DND-41 (cell line): ENCODE measurements at regions not wholly inside any gene's neighbourhood (a gene's known extent, or its start where the extent isn't known, plus 50 kb on each side); places are given as distances from the start of the nearest gene placed in this dataset.

Source experiments
- ATAC-seq: fragments of 200-7000 bp; cut with Tn5 transposase; 3 replicates; pipeline ENCODE4 v1.9.1; 2021; ENCODE audit warnings: low read depth; ENCODE audit not compliant: insufficient read depth
- DNase-seq: peaks from one replicate; pipeline ENCODE4 v3.0.0-alpha.2; 2020
- H2AFZ ChIP-seq: 2 replicates; pipeline ENCODE4 v1.6.0; 2012; ENCODE audit warnings: low read depth, low read length
- H3K27ac ChIP-seq: 2 replicates; pipeline ENCODE4 v1.5.1; 2012; ENCODE audit warnings: low read length, inconsistent platforms
- H3K27me3 ChIP-seq: fragments of 200-600 bp; sonication (generic); 2 replicates; pipeline ENCODE4 v1.6.0; 2012; ENCODE audit warnings: low read length, mild to moderate bottlenecking, inconsistent platforms; ENCODE audit not compliant: insufficient read depth, poor library complexity
- H3K36me3 ChIP-seq: 2 replicates; pipeline ENCODE4 v1.5.1; 2012; ENCODE audit warnings: low read length, inconsistent platforms; ENCODE audit not compliant: insufficient read depth
- H3K4me1 ChIP-seq: 2 replicates; pipeline ENCODE4 v1.5.1; 2012; ENCODE audit warnings: mild to moderate bottlenecking, low read length; ENCODE audit not compliant: insufficient read depth
- H3K4me2 ChIP-seq: 2 replicates; pipeline ENCODE4 v1.6.0; 2012; ENCODE audit warnings: mild to moderate bottlenecking, moderate library complexity, low read length, inconsistent platforms; ENCODE audit not compliant: insufficient read depth
- H3K4me3 ChIP-seq, 2 experiments: fragments of 200-600 bp in 1 of 2; shearing (Covaris generic) in 1 of 2; 2 replicates each; pipeline ENCODE4 v1.5.1; 2012 to 2016; ENCODE audit warnings: inconsistent platforms in 2 of 2, low read length in 2 of 2, mild to moderate bottlenecking in 2 of 2, low read depth in 1 of 2, moderate library complexity in 1 of 2
- H3K79me2 ChIP-seq: 2 replicates; pipeline ENCODE4 v1.6.0; 2012; ENCODE audit warnings: low read length, inconsistent platforms; ENCODE audit not compliant: insufficient read depth
- H3K9ac ChIP-seq: 2 replicates; pipeline ENCODE4 v1.6.0; 2012; ENCODE audit warnings: low read depth, mild to moderate bottlenecking, inconsistent platforms, low read length, moderate library complexity
- H3K9me3 ChIP-seq: 2 replicates; pipeline ENCODE4 v1.5.1; 2012; ENCODE audit warnings: low read length, moderate library complexity, mild to moderate bottlenecking, inconsistent platforms; ENCODE audit not compliant: insufficient read depth, severe bottlenecking
- H4K20me1 ChIP-seq: 2 replicates; pipeline ENCODE4 v1.6.0; 2012; ENCODE audit warnings: low read length; ENCODE audit not compliant: insufficient read depth
- CTCF ChIP-seq: IDR thresholded peaks from 2 replicates; pipeline ENCODE4 v1.5.1; 2012; ENCODE audit warnings: borderline replicate concordance, low read length, moderate library complexity, mild to moderate bottlenecking; ENCODE audit not compliant: poor library complexity, severe bottlenecking; ENCODE audit errors: extremely low read depth
- EZH2 ChIP-seq: IDR thresholded peaks from 3 replicates; pipeline ENCODE4 v1.6.1; 2012; ENCODE audit warnings: borderline replicate concordance, low read depth, mild to moderate bottlenecking, moderate library complexity, low read length, inconsistent platforms; ENCODE audit not compliant: severe bottlenecking

- no peaks in the 10 kb centered on the region for H3K79me2 ChIP-seq
- DNase-seq (no peak), ATAC-seq (no peak)
- no peak overlapping the region for H2AFZ ChIP-seq
- H3K4me3 ChIP-seq, result no peak overlapping the region
- no peaks in the 10 kb centered on the region for H3K9me3 ChIP-seq
- H3K27me3 ChIP-seq, result peaks cover 3% of the 10 kb centered on the region
- no peak overlapping the region for H3K27ac ChIP-seq
- H4K20me1 ChIP-seq, result no peaks in the 10 kb centered on the region
- no peaks in the 10 kb centered on the region for H3K36me3 ChIP-seq
- no peak overlapping the region for H3K4me2 ChIP-seq
- no peak overlapping the region for H3K9ac ChIP-seq
- TF ChIP-seq CTCF, result no peak
- TF ChIP-seq EZH2, result no peak
- H3K4me1 ChIP-seq, result no peaks in the 10 kb centered on the region
These were observed 742.8 kb upstream of the TBX3 start for GRCh38 chr12:115426732-115427131.

GRCh38 chr12:115424003-115424402 lies 740.0 kb upstream of the TBX3 start:
- ATAC-seq (no peak), DNase-seq (no peak)
- Histone ChIP-seq H3K79me2 (no peaks in the 10 kb centered on the region), H3K4me2 (no peak overlapping the region), H3K9ac (no peak overlapping the region), H3K36me3 (no peaks in the 10 kb centered on the region), H3K4me1 (no peaks in the 10 kb centered on the region), H3K27me3 (peaks cover 9% of the 10 kb centered on the region), H3K4me3 (no peak overlapping the region), H3K9me3 (no peaks in the 10 kb centered on the region), H4K20me1 (no peaks in the 10 kb centered on the region), H2AFZ (no peak overlapping the region), H3K27ac (no peak overlapping the region)
- TF ChIP-seq EZH2, result no peak
- no peak for TF ChIP-seq CTCF

GRCh38 chr12:115423546-115423987 lies 739.6 kb upstream of the TBX3 start:
- Histone ChIP-seq H2AFZ (no peak overlapping the region), H4K20me1 (no peaks in the 10 kb centered on the region), H3K9ac (no peak overlapping the region), H3K4me1 (no peaks in the 10 kb centered on the region), H3K9me3 (no peaks in the 10 kb centered on the region), H3K79me2 (no peaks in the 10 kb centered on the region), H3K4me2 (no peak overlapping the region), H3K27me3 (peaks cover 12% of the 10 kb centered on the region), H3K36me3 (no peaks in the 10 kb centered on the region), H3K4me3 (no peak overlapping the region), H3K27ac (no peak overlapping the region)
- TF ChIP-seq EZH2, result no peak
- no peak for TF ChIP-seq CTCF
- DNase-seq (no peak), ATAC-seq (no peak)
